Endothelial cell (in vitro differentiated cells): ENCODE measurements at regions not wholly inside any gene's neighbourhood (a gene's known extent, or its start where the extent isn't known, plus 50 kb on each side); places are given as distances from the start of the nearest gene placed in this dataset.

Source experiments
- DNase-seq: peaks from one replicate; pipeline ENCODE4 v3.0.0; 2021; ENCODE audit warnings: low spot score
- H3K27ac Mint-ChIP-seq: one replicate; pipeline ENCODE4 v1.8.0; 2021; ENCODE audit warnings: mixed read lengths, inconsistent platforms; ENCODE audit not compliant: unreplicated experiment
- H3K27me3 Mint-ChIP-seq: one replicate; pipeline ENCODE4 v1.8.0; 2021; ENCODE audit warnings: mild to moderate bottlenecking, moderate library complexity, mixed read lengths, inconsistent platforms; ENCODE audit not compliant: unreplicated experiment
- H3K36me3 Mint-ChIP-seq: one replicate; pipeline ENCODE4 v1.8.0; 2021; ENCODE audit warnings: mild to moderate bottlenecking, low read depth, mixed read lengths, inconsistent platforms; ENCODE audit not compliant: unreplicated experiment
- H3K4me1 Mint-ChIP-seq: one replicate; pipeline ENCODE4 v1.8.0; 2021; ENCODE audit warnings: mild to moderate bottlenecking, mixed read lengths, inconsistent platforms; ENCODE audit not compliant: unreplicated experiment
- H3K4me3 Mint-ChIP-seq: one replicate; pipeline ENCODE4 v1.8.0; 2021; ENCODE audit warnings: mild to moderate bottlenecking, mixed read lengths, inconsistent platforms; ENCODE audit not compliant: unreplicated experiment
- H3K9me3 Mint-ChIP-seq: one replicate; pipeline ENCODE4 v1.8.0; 2021; ENCODE audit warnings: mixed read lengths, inconsistent platforms; ENCODE audit not compliant: unreplicated experiment
- CTCF ChIP-seq: fragments of 200-600 bp; sonication (generic); IDR thresholded peaks from one replicate; pipeline ENCODE4 v1.5.0; 2021; ENCODE audit warnings: antibody characterized with exemption; ENCODE audit not compliant: unreplicated experiment

- peaks cover 4% of the 10 kb centered on the region for H3K9me3 Mint-ChIP-seq
- no peak for TF ChIP-seq CTCF
- H3K4me3 Mint-ChIP-seq: no peak overlapping the region
- H3K27ac Mint-ChIP-seq: no peak overlapping the region
- H3K36me3 Mint-ChIP-seq: no peaks in the 10 kb centered on the region
- H3K4me1 Mint-ChIP-seq: no peaks in the 10 kb centered on the region
- DNase-seq: no peak
- peaks cover 4% of the 10 kb centered on the region for H3K27me3 Mint-ChIP-seq
Measured at GRCh38 chr18:73987247-73987980, 160.2 kb downstream of the FBXO15 start.

- Mint-ChIP-seq H3K27me3 (peaks cover 4% of the 10 kb centered on the region), H3K27ac (no peak overlapping the region), H3K4me3 (no peak overlapping the region), H3K4me1 (no peaks in the 10 kb centered on the region), H3K9me3 (peaks cover 4% of the 10 kb centered on the region), H3K36me3 (no peaks in the 10 kb centered on the region)
- no peak for DNase-seq
- no peak for TF ChIP-seq CTCF
Measured at GRCh38 chr18:73986711-73987110, 160.9 kb downstream of the FBXO15 start.

DNA sequence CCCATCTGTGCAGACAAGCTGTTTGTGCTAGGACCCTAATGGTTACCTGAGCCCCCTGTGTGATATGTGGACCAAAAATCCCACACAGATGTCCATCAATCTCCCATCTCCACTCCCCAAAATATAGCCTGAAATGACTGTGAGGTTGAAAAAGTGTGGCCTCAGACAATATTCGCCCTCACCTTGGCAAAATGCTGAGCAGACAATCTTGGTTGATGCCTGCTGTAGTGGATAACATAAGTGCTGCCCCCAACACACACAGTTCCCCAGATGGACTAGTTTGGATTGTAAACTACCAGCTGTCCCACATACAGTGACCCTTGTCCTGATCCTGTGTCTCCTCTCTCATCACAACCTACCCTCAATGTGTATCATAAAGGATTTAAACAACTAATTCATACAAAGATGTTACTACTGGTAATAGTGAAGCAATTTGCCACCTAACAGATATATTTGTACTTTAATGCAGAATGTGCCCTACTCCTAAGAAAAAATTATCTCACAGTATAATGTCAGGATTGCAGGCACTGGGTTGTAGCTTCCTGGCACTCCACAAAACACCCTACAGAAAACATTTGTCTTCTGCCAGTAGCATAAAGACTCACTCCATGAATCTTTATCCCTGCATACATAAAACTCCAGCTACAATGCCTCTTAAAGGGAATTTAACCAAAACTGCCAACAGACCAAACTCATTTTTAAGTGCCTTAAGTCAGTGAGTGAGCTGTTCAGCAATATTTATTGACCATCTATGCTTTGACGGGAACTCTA lies 161.6 kb downstream of the FBXO15 start:
- no peaks in the 10 kb centered on the region for H3K36me3 Mint-ChIP-seq
- no peak for DNase-seq
- peaks cover 4% of the 10 kb centered on the region for H3K27me3 Mint-ChIP-seq
- H3K9me3 Mint-ChIP-seq: peaks cover 4% of the 10 kb centered on the region
- no peaks in the 10 kb centered on the region for H3K4me1 Mint-ChIP-seq
- no peak overlapping the region for H3K27ac Mint-ChIP-seq
- H3K4me3 Mint-ChIP-seq: no peak overlapping the region
- no peak for TF ChIP-seq CTCF

- Mint-ChIP-seq H3K36me3 (no peaks in the 10 kb centered on the region), H3K4me1 (no peaks in the 10 kb centered on the region), H3K27ac (no peak overlapping the region), H3K9me3 (peaks cover 4% of the 10 kb centered on the region), H3K4me3 (no peak overlapping the region), H3K27me3 (peaks cover 3% of the 10 kb centered on the region)
- no peak for TF ChIP-seq CTCF
- DNase-seq: no peak
Measured at GRCh38 chr18:73983970-73984369, 163.7 kb downstream of the FBXO15 start.

DNA sequence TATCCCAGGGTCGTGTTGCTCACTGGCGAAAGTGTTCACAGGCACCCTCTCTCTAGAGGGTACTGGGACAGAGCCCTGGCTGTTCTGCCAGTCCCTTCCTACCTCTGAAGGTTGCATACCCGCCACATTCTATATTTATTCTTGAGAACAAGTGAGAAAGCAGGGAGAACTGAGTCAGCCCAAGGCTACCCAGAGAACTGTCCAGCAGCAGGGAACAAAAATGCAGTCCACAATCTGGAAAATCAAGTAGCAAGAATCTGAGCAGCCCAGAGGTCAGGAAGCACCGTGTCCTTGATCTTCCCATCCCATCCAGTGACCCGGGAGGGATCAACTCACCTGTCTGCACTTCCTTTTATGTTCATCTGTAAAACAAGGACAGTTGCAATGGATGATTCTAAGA lies 164.1 kb downstream of the FBXO15 start:
- TF ChIP-seq CTCF: no peak
- Mint-ChIP-seq H3K4me1 (no peaks in the 10 kb centered on the region), H3K36me3 (no peaks in the 10 kb centered on the region), H3K27ac (no peak overlapping the region), H3K27me3 (peaks cover 7% of the 10 kb centered on the region), H3K4me3 (no peak overlapping the region), H3K9me3 (peaks cover 4% of the 10 kb centered on the region)
- no peak for DNase-seq
